ENCODE measurements at regions not wholly inside any gene's neighbourhood (a gene's known extent, or its start where the extent isn't known, plus 50 kb on each side); places are given as distances from the start of the nearest gene placed in this dataset.
"Not testable (repeated sequence)": the region's sequence is repeated elsewhere in the genome, so short reads cannot be mapped to it uniquely, and the experiment has no call there.

DNA sequence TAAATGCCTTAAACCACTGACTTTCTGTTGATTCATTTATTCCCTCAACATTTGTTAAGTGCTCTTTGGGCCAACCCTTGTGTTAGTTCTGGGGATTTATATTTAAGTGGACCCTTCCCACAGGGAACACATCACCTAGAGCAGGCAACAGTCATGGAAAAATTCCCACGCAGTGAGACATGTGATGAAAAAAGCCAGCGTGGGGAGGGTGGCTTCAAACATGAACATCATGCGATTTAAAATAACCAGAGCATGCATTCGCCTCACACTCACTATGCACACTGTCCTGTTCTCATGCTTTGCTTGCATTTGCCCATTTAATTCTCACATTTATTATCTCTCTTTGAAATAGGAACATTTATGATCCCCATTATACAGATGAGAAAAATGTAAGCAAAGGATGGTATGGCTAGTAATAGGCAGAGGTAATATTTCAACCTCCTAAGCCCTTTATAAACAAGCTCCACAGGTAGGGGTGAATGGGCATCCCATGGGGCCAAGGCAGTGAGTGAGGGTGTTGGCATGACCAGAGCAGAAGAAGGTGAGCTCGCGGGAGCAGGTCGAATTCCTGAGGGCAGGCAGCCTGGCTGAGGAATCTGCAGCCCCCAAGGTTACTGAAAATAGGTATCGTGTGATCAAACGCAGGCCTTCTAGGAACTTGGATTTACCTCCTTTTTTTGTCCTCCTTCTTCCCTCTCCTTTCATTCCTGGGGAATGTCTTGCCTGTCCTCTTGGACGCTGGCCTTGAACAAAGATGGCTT, 297.8 kb downstream of the MYCN start:
- TF ChIP-seq, protein P1, sequence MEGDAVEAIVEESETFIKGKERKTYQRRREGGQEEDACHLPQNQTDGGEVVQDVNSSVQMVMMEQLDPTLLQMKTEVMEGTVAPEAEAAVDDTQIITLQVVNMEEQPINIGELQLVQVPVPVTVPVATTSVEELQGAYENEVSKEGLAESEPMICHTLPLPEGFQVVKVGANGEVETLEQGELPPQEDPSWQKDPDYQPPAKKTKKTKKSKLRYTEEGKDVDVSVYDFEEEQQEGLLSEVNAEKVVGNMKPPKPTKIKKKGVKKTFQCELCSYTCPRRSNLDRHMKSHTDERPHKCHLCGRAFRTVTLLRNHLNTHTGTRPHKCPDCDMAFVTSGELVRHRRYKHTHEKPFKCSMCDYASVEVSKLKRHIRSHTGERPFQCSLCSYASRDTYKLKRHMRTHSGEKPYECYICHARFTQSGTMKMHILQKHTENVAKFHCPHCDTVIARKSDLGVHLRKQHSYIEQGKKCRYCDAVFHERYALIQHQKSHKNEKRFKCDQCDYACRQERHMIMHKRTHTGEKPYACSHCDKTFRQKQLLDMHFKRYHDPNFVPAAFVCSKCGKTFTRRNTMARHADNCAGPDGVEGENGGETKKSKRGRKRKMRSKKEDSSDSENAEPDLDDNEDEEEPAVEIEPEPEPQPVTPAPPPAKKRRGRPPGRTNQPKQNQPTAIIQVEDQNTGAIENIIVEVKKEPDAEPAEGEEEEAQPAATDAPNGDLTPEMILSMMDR (IDR thresholded peaks at IDR 0.05; ENCODE audit: low read depth, low read length, missing control alignments), result no peak
- H3K36me3 ChIP-seq (replicated peaks), result no peaks in the 10 kb centered on the region
- H3K27ac ChIP-seq, result no peak overlapping the region
- in situ Hi-C loops (cut with HindIII; ENCODE audit: low pct_ligation_motif_present, low sequenced_read_pairs), result no loop called here
- DNase-seq, result no peak
- H3K27me3 ChIP-seq (replicated peaks), result no peaks in the 10 kb centered on the region
- no peak overlapping the region for H3K4me3 ChIP-seq (ENCODE audit: low read depth, low read length)

DNA sequence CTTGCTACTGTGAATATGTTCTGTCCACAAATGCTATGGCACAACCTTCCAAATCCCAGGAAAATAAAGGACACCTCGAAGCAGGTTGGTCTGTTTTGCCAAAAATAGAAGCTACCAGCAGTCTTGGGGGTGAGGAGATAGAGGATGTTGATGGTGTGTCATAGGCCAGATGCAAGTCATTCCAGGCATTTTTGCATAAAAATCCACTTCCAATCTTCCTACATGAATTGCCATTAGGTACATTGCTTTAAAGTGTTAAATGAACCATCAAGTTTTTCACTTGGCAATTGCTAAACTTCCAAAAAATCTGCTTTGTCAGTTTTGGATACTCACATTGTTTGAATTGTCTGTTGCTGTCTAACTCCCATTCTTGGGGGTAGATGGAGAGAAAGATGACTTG, 295.4 kb downstream of the MYCN start:
- no peak for DNase-seq
- Histone ChIP-seq H3K27ac (no peak overlapping the region), H3K27me3 (replicated peaks) (no peaks in the 10 kb centered on the region), H3K36me3 (replicated peaks) (no peaks in the 10 kb centered on the region), H3K4me3 (ENCODE audit: low read depth, low read length) (no peak overlapping the region)
- TF ChIP-seq, protein P1 (IDR thresholded peaks at IDR 0.05; ENCODE audit: low read depth, low read length, missing control alignments), result no peak
- in situ Hi-C loops (cut with HindIII; ENCODE audit: low pct_ligation_motif_present, low sequenced_read_pairs), result no loop called here

DNA sequence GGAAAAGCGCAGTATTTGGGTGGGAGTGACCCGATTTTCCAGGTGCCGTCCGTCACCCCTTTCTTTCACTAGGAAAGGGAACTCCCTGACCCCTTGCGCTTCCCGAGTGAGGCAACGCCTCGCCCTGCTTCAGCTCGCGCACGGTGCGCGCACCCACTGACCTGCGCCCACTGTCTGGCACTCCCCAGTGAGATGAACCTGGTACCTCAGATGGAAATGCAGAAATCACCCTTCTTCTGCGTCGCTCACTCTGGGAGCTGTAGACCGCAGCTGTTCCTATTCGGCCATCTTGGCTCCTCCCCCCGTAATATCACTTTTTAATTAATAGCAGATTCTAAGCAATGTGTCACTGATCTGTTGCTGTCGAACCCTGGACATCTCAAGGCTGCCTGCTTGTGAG, 294.9 kb downstream of the MYCN start:
- H3K27me3 ChIP-seq (replicated peaks); H3K27ac ChIP-seq; H3K4me3 ChIP-seq (ENCODE audit: low read depth, low read length); H3K36me3 ChIP-seq (replicated peaks); in situ Hi-C loops (cut with HindIII; ENCODE audit: low pct_ligation_motif_present, low sequenced_read_pairs); DNase-seq: not testable (repeated sequence)

DNA sequence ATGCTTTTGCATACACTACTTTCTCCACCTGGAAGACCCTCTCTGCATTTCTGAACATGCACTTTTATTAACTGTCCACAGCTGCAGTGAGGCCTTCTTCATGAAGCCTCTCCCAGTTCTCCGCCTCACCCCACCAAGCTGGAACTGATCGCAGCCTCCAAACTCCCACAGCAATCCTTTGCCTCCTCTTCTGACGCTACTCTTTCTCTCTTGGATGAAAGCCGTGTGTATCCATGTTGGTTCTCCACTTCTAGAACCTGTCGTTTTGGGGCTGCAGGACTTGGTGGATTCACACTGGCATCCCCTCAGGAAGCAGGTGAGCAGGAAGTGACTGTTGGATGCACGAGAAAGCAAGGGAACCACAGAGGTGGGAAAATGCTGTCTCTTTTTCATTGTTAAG, 288.6 kb downstream of the MYCN start:
- in situ Hi-C loops (cut with HindIII; ENCODE audit: low pct_ligation_motif_present, low sequenced_read_pairs), result no loop called here
- no peaks in the 10 kb centered on the region for H3K27me3 ChIP-seq (replicated peaks)
- TF ChIP-seq, protein P1 (IDR thresholded peaks at IDR 0.05; ENCODE audit: low read depth, low read length, missing control alignments), result no peak
- H3K4me3 ChIP-seq (ENCODE audit: low read depth, low read length), result no peak overlapping the region
- H3K27ac ChIP-seq, result no peak overlapping the region
- no peaks in the 10 kb centered on the region for H3K36me3 ChIP-seq (replicated peaks)
- DNase-seq, result no peak

DNA sequence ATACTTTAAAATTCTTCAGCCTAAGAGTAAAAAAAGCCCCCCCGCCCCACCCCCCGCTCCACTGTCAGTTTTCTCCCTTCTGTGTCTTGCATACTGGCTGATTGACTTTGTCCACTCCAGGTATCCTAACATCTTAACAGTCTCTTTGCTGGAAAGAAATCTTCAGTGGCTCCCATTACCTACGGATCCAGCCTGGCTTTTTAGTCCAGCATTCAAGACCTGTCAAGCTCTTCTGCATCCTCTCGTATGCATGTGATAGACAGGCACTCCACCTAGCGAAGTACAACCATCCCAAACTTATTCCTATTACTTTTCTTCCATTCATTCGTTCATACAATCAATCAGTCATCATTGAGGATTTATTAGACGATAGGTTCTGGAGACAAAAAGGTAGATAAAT, 288.1 kb downstream of the MYCN start:
- no peak for DNase-seq
- no peaks in the 10 kb centered on the region for H3K36me3 ChIP-seq (replicated peaks)
- TF ChIP-seq, protein P1 (IDR thresholded peaks at IDR 0.05; ENCODE audit: low read depth, low read length, missing control alignments), result no peak
- no peaks in the 10 kb centered on the region for H3K27me3 ChIP-seq (replicated peaks)
- H3K4me3 ChIP-seq (ENCODE audit: low read depth, low read length), result no peak overlapping the region
- in situ Hi-C loops (cut with HindIII; ENCODE audit: low pct_ligation_motif_present, low sequenced_read_pairs), result no loop called here
- H3K27ac ChIP-seq, result no peak overlapping the region

DNA sequence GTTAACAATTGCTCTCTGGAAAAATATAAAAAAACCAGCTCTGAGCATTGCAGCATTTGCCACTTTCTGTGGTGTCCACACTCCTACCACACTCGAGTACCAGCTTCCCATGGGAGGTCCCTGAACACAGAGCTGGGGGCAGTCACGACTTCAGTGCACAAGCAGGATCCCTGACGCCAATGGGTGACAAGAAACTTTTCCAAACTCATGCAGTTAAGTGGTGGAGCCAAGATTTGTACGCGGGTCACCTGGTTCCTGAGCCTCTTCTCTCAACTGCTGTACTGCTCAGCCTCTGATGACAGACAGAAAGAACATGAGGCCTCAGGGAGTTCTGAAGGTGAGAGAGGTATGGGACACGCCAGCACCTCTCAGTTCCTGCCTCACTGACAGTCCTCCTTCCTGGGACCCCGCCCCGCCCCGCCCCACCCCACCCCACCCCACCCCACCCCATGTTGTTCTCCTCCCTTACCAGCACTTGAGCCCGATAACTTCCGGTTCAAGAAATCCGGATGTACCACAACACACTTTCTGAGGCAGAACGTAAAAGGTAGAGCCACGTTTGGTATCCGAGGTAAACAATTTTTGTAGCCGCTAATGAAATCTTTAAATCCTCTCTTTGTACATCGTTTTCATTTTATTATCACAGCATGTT, 287.6 kb downstream of the MYCN start:
- no peak for DNase-seq
- TF ChIP-seq, protein P1 (IDR thresholded peaks at IDR 0.05; ENCODE audit: low read depth, low read length, missing control alignments), result no peak
- H3K36me3 ChIP-seq (replicated peaks), result no peaks in the 10 kb centered on the region
- H3K4me3 ChIP-seq (ENCODE audit: low read depth, low read length), result no peak overlapping the region
- H3K27ac ChIP-seq, result no peak overlapping the region
- H3K27me3 ChIP-seq (replicated peaks), result no peaks in the 10 kb centered on the region
- in situ Hi-C loops (cut with HindIII; ENCODE audit: low pct_ligation_motif_present, low sequenced_read_pairs), result no loop called here

Measured in brain microvascular endothelial cell (primary cell).